ENCODE measurements at regions not wholly inside any gene's neighbourhood (a gene's known extent, or its start where the extent isn't known, plus 50 kb on each side); places are given as distances from the start of the nearest gene placed in this dataset.

GRCh38 chr6:103175056-103175455 is 1684.7 kb downstream of the HACE1 start:
- TF ChIP-seq CTCF (IDR thresholded peaks at IDR 0.05) = no peak
- DNase-seq (no peak), ATAC-seq (no peak)
- H3K9me3 ChIP-seq = no peaks in the 10 kb centered on the region
- intact Hi-C loops (cut with DNase I) = no loop called here
- no peaks in the 10 kb centered on the region for H3K4me1 ChIP-seq
- no peak overlapping the region for H3K27ac ChIP-seq
- H3K4me3 ChIP-seq = no peak overlapping the region
- no peaks in the 10 kb centered on the region for H3K27me3 ChIP-seq
- H3K36me3 ChIP-seq = no peaks in the 10 kb centered on the region

DNA sequence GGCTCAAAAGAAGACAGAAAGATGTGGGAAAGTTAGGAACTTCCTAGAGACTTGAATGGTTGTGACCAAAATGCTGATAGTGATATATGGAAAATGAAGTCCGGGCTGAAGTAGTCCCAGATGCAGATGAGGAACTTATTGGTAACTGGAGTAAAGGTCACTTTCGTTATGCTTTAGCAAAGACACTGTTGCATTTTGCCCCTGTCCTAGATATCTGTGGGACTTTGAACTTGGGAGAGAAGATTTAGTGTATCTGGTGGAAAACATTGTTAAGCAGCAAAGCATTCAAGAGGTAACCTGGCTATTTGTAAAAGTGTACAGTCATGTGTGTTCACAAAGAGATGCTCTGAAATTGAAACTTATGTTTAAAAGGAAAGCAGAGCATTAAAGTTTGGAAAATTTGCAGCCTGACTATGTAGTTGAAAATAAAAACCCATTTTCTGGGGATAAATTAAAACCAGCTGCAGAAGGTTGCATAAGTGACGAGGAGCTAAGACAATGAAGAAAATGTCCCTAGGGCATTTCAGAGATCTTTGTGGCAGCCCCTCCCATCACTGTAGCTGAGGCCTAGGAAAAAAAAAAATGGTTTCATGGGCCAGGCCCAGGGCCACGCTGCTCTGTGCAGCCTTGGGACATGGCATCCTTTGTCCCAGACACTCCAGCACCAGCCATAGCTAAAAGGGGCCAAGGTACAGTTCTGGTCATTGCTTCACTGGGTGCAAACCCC is 1692.2 kb downstream of the HACE1 start:
- Histone ChIP-seq H3K27ac (no peak overlapping the region), H3K27me3 (no peaks in the 10 kb centered on the region), H3K4me3 (no peak overlapping the region), H3K36me3 (no peaks in the 10 kb centered on the region), H3K9me3 (no peaks in the 10 kb centered on the region), H3K4me1 (no peaks in the 10 kb centered on the region)
- intact Hi-C loops (cut with DNase I) = no loop called here
- ATAC-seq = no peak
- no peak for TF ChIP-seq CTCF (IDR thresholded peaks at IDR 0.05)
- no peak for DNase-seq

GRCh38 chr6:103154779-103155572 is 1704.7 kb downstream of the HACE1 start:
- no peak overlapping the region for H3K27ac ChIP-seq
- intact Hi-C loops (cut with DNase I) = no loop called here
- ATAC-seq = no peak

GRCh38 chr6:103153016-103153415 is 1706.7 kb downstream of the HACE1 start:
- DNase-seq (no peak), ATAC-seq (no peak)
- intact Hi-C loops (cut with DNase I) = no loop called here
- H3K27ac ChIP-seq = no peak overlapping the region
- no peak for TF ChIP-seq CTCF (IDR thresholded peaks at IDR 0.05)
- H3K4me3 ChIP-seq = no peak overlapping the region
- no peaks in the 10 kb centered on the region for H3K4me1 ChIP-seq
- no peaks in the 10 kb centered on the region for H3K27me3 ChIP-seq
- no peaks in the 10 kb centered on the region for H3K9me3 ChIP-seq
- H3K36me3 ChIP-seq = no peaks in the 10 kb centered on the region

More at GRCh38 chr6:103154779-103155572, 1704.7 kb downstream of the HACE1 start:
- no peak overlapping the region for H3K4me3 ChIP-seq
- TF ChIP-seq CTCF (IDR thresholded peaks at IDR 0.05) = no peak
- no peaks in the 10 kb centered on the region for H3K4me1 ChIP-seq
- H3K9me3 ChIP-seq = no peaks in the 10 kb centered on the region
- H3K27me3 ChIP-seq = no peaks in the 10 kb centered on the region
- DNase-seq = no peak
- H3K36me3 ChIP-seq = no peaks in the 10 kb centered on the region

DNA sequence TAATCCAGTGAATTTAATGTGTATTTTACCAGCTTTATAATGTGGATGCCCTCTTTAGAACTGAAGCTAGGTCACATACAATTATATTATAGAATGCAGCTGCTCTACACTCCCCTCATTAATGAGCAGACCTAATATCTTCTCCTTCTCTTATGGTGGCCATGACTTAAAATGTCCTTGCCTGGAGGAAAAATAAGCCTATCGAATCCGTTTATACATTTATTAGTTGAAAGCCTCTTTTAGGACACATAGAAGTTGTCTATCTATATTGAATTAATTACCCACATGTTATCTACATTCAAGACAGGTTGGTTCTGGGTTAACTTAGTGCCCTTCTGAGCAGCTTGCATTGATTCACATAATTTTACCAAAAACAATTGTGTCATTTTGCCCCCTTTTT is 1716.8 kb downstream of the HACE1 start:
- DNase-seq (no peak), ATAC-seq (no peak)
- no peaks in the 10 kb centered on the region for H3K27me3 ChIP-seq
- no peak overlapping the region for H3K27ac ChIP-seq
- no peaks in the 10 kb centered on the region for H3K36me3 ChIP-seq
- intact Hi-C loops (cut with DNase I) = no loop called here
- no peaks in the 10 kb centered on the region for H3K4me1 ChIP-seq
- H3K4me3 ChIP-seq = no peak overlapping the region
- TF ChIP-seq CTCF (IDR thresholded peaks at IDR 0.05) = no peak
- no peaks in the 10 kb centered on the region for H3K9me3 ChIP-seq

All from left lung (tissue), 4 donors.